ENCODE measurements at regions not wholly inside any gene's neighbourhood (a gene's known extent, or its start where the extent isn't known, plus 50 kb on each side); places are given as distances from the start of the nearest gene placed in this dataset.

- TF ChIP-seq, protein P1, sequence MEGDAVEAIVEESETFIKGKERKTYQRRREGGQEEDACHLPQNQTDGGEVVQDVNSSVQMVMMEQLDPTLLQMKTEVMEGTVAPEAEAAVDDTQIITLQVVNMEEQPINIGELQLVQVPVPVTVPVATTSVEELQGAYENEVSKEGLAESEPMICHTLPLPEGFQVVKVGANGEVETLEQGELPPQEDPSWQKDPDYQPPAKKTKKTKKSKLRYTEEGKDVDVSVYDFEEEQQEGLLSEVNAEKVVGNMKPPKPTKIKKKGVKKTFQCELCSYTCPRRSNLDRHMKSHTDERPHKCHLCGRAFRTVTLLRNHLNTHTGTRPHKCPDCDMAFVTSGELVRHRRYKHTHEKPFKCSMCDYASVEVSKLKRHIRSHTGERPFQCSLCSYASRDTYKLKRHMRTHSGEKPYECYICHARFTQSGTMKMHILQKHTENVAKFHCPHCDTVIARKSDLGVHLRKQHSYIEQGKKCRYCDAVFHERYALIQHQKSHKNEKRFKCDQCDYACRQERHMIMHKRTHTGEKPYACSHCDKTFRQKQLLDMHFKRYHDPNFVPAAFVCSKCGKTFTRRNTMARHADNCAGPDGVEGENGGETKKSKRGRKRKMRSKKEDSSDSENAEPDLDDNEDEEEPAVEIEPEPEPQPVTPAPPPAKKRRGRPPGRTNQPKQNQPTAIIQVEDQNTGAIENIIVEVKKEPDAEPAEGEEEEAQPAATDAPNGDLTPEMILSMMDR (IDR thresholded peaks at IDR 0.05; ENCODE audit: low read depth, low read length, poor library complexity, severe bottlenecking) = no peak
- no peak for TF ChIP-seq EZH2phosphoT487 (IDR thresholded peaks at IDR 0.05; ENCODE audit: borderline replicate concordance, low read length)
Observed at GRCh38 chr22:47588578-47588960, 826.1 kb downstream of the TBC1D22A start.
